ENCODE measurements at regions not wholly inside any gene's neighbourhood (a gene's known extent, or its start where the extent isn't known, plus 50 kb on each side); places are given as distances from the start of the nearest gene placed in this dataset.

- no peaks in the 10 kb centered on the region for H3K9me3 ChIP-seq
- intact Hi-C loops (cut with DNase I; ENCODE audit: low total_unique reads), result no loop called here
- no peak overlapping the region for H3K4me3 ChIP-seq
- no peaks in the 10 kb centered on the region for H3K4me1 ChIP-seq
- DNase-seq, result no peak
- no peak for TF ChIP-seq CTCF (IDR thresholded peaks at IDR 0.05)
- H3K27me3 ChIP-seq, result no peaks in the 10 kb centered on the region
- no peak overlapping the region for H3K27ac ChIP-seq
- no peaks in the 10 kb centered on the region for H3K36me3 ChIP-seq
Measured at GRCh38 chr1:199780091-199780490, 247.4 kb upstream of the NR5A2 start.

GRCh38 chr1:199780948-199781670 lies 246.4 kb upstream of the NR5A2 start:
- intact Hi-C loops (cut with DNase I; ENCODE audit: low total_unique reads), result no loop called here
- no peak for DNase-seq
- H3K4me3 ChIP-seq, result no peak overlapping the region
- H3K27me3 ChIP-seq, result no peaks in the 10 kb centered on the region
- no peaks in the 10 kb centered on the region for H3K9me3 ChIP-seq
- H3K4me1 ChIP-seq, result no peaks in the 10 kb centered on the region
- H3K36me3 ChIP-seq, result no peaks in the 10 kb centered on the region
- no peak for TF ChIP-seq CTCF (IDR thresholded peaks at IDR 0.05)
- no peak overlapping the region for H3K27ac ChIP-seq

GRCh38 chr1:199784138-199784895 lies 243.2 kb upstream of the NR5A2 start:
- no peak overlapping the region for H3K27ac ChIP-seq
- DNase-seq, result no peak
- H3K4me3 ChIP-seq, result no peak overlapping the region
- H3K36me3 ChIP-seq, result no peaks in the 10 kb centered on the region
- intact Hi-C loops (cut with DNase I; ENCODE audit: low total_unique reads), result no loop called here
- TF ChIP-seq CTCF (IDR thresholded peaks at IDR 0.05), result no peak
- H3K27me3 ChIP-seq, result no peaks in the 10 kb centered on the region
- H3K4me1 ChIP-seq, result no peaks in the 10 kb centered on the region
- H3K9me3 ChIP-seq, result no peaks in the 10 kb centered on the region

GRCh38 chr1:199786695-199787094 lies 240.8 kb upstream of the NR5A2 start:
- Histone ChIP-seq H3K4me1 (no peaks in the 10 kb centered on the region), H3K9me3 (no peaks in the 10 kb centered on the region), H3K4me3 (no peak overlapping the region), H3K27ac (no peak overlapping the region), H3K36me3 (no peaks in the 10 kb centered on the region), H3K27me3 (no peaks in the 10 kb centered on the region)
- intact Hi-C loops (cut with DNase I; ENCODE audit: low total_unique reads), result no loop called here
- no peak for DNase-seq
- TF ChIP-seq CTCF (IDR thresholded peaks at IDR 0.05), result no peak

GRCh38 chr1:199789141-199789540 lies 238.4 kb upstream of the NR5A2 start:
- Histone ChIP-seq H3K4me1 (no peaks in the 10 kb centered on the region), H3K27ac (no peak overlapping the region), H3K4me3 (no peak overlapping the region), H3K9me3 (no peaks in the 10 kb centered on the region), H3K27me3 (no peaks in the 10 kb centered on the region), H3K36me3 (no peaks in the 10 kb centered on the region)
- intact Hi-C loops (cut with DNase I; ENCODE audit: low total_unique reads), result no loop called here
- TF ChIP-seq CTCF (IDR thresholded peaks at IDR 0.05), result no peak
- no peak for DNase-seq

Data from tibial artery (tissue), 4 donors.